A549 (cell line): ENCODE measurements at regions not wholly inside any gene's neighbourhood (a gene's known extent, or its start where the extent isn't known, plus 50 kb on each side); places are given as distances from the start of the nearest gene placed in this dataset.

ENCODE experiments used
- POLR2A ChIP-seq: IDR thresholded peaks from 2 replicates; pipeline ENCODE4 v1.6.1; 2012; ENCODE audit warnings: mild to moderate bottlenecking, low read length
- TF ChIP-seq, protein P1 (sequence below): IDR thresholded peaks from 2 replicates; pipeline ENCODE4 v1.6.1; 2012

DNA sequence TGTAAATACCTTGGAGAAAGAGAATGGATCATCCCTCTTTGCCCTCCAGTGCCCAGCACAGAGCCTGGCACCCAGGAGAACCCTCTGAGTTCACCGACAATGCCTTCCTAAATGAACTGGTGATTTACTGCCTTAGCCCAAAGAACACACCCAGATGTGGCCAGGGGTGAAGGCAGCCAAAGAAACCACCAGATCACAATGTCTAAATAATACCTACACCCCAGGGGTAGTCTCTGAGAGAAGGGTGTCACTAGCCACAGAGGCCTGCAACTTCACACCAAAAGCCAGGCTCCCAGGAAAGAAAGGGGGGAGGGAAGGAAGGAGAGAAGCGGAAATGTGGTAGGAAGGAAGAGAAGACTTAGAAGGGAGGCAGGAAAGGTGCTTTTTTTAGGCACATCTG, 65.7 kb downstream of the RPL27A start:
- no peak for TF ChIP-seq POLR2A
- TF ChIP-seq, protein P1, sequence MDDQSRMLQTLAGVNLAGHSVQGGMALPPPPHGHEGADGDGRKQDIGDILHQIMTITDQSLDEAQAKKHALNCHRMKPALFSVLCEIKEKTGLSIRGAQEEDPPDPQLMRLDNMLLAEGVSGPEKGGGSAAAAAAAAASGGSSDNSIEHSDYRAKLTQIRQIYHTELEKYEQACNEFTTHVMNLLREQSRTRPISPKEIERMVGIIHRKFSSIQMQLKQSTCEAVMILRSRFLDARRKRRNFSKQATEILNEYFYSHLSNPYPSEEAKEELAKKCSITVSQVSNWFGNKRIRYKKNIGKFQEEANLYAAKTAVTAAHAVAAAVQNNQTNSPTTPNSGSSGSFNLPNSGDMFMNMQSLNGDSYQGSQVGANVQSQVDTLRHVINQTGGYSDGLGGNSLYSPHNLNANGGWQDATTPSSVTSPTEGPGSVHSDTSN, result no peak
